HG03354 (cell line): ENCODE measurements at regions not wholly inside any gene's neighbourhood (a gene's known extent, or its start where the extent isn't known, plus 50 kb on each side); places are given as distances from the start of the nearest gene placed in this dataset.

Experiments used
- ATAC-seq: cut with Tn5 transposase; IDR thresholded peaks from one replicate; pipeline ENCODE4 v1.9.1; 2021; ENCODE audit warnings: mild to moderate bottlenecking; ENCODE audit not compliant: unreplicated experiment, poor library complexity, severe bottlenecking

GRCh38 chr14:66087231-66087630, 398.9 kb upstream of the CCDC196 start:
- ATAC-seq: no peak

GRCh38 chr14:66088656-66089055, 397.5 kb upstream of the CCDC196 start:
- no peak for ATAC-seq

- no peak for ATAC-seq
Observed at GRCh38 chr14:66092206-66092605, 394.0 kb upstream of the CCDC196 start.

- ATAC-seq: no peak
Observed at GRCh38 chr14:66092748-66093147, 393.4 kb upstream of the CCDC196 start.

DNA sequence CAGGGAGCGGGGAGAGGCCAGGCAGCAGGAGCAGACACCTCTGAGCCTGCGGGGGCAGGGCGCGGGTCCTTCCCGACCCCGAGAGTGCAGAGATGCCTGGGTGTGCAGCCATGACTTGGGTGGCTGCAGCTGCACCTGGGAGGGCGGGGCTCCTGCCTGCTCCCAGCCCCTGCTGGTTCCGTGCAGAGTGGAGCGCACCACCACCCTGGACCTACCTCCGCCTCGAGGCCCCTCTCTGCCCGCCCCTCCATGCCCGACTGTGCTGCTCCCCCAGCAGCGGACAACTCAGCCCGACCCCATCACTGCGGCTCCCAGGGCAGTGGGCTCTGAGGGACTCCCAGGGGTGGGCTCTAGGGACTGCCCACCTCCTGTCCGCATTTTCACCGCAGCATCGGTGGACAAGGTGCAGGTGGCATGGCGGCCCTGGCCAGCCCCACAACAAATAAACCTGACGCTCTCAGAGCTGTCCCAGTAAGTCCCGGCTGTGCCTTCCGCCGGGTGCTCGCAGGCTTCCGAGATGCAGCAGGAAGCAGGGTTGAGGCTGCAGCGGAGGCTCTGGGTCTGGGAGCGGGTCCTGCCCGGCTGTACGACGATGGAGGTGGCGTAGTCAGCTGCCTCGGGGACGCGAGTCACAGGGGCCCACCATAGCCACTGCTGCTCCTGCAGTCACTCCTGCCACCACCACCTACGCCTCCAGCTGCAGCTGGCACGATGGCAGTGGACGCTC, 392.0 kb upstream of the CCDC196 start:
- no peak for ATAC-seq

GRCh38 chr14:66099451-66099850, 386.7 kb upstream of the CCDC196 start:
- ATAC-seq: no peak

GRCh38 chr14:66099931-66100330, 386.2 kb upstream of the CCDC196 start:
- peak; percentile 49 for ATAC-seq

- ATAC-seq: no peak
Observed at GRCh38 chr14:66101662-66102061, 384.5 kb upstream of the CCDC196 start.

- ATAC-seq: no peak
Observed at GRCh38 chr14:66104486-66104885, 381.7 kb upstream of the CCDC196 start.

- ATAC-seq: no peak
Observed at GRCh38 chr14:66105815-66106214, 380.4 kb upstream of the CCDC196 start.

GRCh38 chr14:66109426-66109825, 376.7 kb upstream of the CCDC196 start:
- ATAC-seq: no peak

GRCh38 chr14:66111891-66112290, 374.3 kb upstream of the CCDC196 start:
- no peak for ATAC-seq

- no peak for ATAC-seq
Observed at GRCh38 chr14:66114071-66114470, 372.1 kb upstream of the CCDC196 start.

- ATAC-seq: no peak
Observed at GRCh38 chr14:66115740-66116502, 370.2 kb upstream of the CCDC196 start.

GRCh38 chr14:66116732-66117131, 369.4 kb upstream of the CCDC196 start:
- ATAC-seq: no peak

DNA sequence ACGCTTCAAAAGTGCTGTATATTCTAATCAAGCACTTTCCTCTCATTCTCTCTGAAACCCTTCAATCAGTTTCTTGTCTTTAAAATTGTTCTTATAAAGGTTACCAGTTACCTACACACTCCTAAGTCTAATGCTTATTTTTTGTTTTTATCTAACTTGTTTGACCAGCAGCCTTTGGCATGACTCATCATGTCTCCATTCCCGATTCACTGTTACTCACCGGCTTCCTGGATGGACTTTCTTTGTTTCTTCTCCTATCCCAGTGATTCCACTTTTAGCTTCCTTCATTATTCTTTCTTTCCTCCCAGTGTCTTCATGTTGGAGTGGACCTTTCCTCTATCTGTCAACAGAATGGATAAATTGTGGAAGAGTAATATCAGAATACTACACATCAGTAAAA, 368.6 kb upstream of the CCDC196 start:
- no peak for ATAC-seq

- no peak for ATAC-seq
Observed at GRCh38 chr14:66119606-66120231, 366.5 kb upstream of the CCDC196 start.

GRCh38 chr14:66120402-66120801, 365.8 kb upstream of the CCDC196 start:
- ATAC-seq: no peak

- no peak for ATAC-seq
Observed at GRCh38 chr14:66121859-66122258, 364.3 kb upstream of the CCDC196 start.

DNA sequence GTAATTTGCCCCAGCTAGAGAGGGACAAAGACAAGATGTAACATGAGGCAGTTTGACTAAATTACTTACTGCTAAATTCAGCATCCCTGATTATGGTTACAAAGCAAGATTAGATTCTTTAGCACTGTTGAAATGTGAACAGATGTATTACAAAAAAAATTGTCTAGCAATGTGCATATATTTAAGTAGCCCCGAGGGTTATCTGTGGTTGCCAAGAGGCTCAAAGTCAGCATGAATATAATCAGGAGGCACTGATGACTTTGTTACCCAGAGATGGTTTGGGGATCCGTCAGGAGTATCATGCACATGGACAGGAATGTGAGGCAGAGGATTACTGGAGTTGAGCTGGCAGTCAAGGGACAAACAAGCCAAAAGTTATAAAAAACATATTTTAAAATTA, 356.9 kb upstream of the CCDC196 start:
- ATAC-seq: no peak

- ATAC-seq: no peak
Observed at GRCh38 chr14:66131111-66131510, 355.1 kb upstream of the CCDC196 start.
